ENCODE measurements at regions not wholly inside any gene's neighbourhood (a gene's known extent, or its start where the extent isn't known, plus 50 kb on each side); places are given as distances from the start of the nearest gene placed in this dataset.

DNA sequence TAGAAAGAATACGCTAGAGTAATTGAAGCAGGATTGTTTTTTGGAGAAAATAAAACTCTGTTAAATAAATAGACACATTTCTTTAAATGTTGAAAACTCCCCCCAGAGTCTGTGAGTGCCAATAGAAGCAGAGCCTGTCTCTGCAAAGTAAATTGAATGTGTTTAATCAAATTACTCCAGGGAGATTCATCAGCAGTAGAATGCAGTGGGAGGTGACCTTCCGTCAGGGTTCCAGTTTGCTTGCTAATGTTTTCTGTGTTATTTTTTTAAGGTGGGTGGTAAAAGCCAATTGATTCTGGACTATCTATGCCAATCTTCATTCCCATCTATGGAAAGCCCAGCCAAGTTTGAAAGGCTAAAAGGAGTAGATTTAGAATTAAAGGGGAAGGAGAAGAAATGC is 612.4 kb upstream of the GRM7 start:
- Histone ChIP-seq H3K36me3 (no peaks in the 10 kb centered on the region), H3K4me1 (no peaks in the 10 kb centered on the region), H3K9me3 (no peaks in the 10 kb centered on the region), H3K4me3 (ENCODE audit: low read depth, low read length) (no peak overlapping the region), H3K27me3 (no peaks in the 10 kb centered on the region)
- TF ChIP-seq, protein P1, sequence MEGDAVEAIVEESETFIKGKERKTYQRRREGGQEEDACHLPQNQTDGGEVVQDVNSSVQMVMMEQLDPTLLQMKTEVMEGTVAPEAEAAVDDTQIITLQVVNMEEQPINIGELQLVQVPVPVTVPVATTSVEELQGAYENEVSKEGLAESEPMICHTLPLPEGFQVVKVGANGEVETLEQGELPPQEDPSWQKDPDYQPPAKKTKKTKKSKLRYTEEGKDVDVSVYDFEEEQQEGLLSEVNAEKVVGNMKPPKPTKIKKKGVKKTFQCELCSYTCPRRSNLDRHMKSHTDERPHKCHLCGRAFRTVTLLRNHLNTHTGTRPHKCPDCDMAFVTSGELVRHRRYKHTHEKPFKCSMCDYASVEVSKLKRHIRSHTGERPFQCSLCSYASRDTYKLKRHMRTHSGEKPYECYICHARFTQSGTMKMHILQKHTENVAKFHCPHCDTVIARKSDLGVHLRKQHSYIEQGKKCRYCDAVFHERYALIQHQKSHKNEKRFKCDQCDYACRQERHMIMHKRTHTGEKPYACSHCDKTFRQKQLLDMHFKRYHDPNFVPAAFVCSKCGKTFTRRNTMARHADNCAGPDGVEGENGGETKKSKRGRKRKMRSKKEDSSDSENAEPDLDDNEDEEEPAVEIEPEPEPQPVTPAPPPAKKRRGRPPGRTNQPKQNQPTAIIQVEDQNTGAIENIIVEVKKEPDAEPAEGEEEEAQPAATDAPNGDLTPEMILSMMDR (IDR thresholded peaks at IDR 0.05; ENCODE audit: low read depth, low read length), result no peak
- no peak for DNase-seq

DNA sequence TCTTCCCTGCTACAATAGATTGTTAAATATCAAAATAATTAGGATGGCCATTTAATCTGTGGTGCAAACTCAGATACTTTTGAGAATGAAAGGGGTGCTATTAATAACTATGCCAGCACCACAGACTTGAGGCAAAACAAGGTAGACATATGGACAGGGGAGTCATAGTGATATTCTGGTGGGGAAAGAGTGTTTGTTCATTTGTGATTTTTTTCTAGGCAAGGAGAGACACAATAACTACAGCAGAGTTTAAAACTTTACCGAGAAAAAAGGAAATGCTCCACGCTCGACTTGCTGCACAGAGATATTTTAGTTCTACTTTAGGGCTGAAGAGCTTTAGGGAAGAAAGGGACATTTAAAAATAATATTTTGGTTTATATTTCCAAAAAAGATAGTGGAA is 611.2 kb upstream of the GRM7 start:
- Histone ChIP-seq H3K9me3 (no peaks in the 10 kb centered on the region), H3K4me1 (no peaks in the 10 kb centered on the region), H3K4me3 (ENCODE audit: low read depth, low read length) (no peak overlapping the region), H3K36me3 (no peaks in the 10 kb centered on the region), H3K27me3 (no peaks in the 10 kb centered on the region)
- TF ChIP-seq, protein P1 (IDR thresholded peaks at IDR 0.05; ENCODE audit: low read depth, low read length), result no peak
- no peak for DNase-seq

DNA sequence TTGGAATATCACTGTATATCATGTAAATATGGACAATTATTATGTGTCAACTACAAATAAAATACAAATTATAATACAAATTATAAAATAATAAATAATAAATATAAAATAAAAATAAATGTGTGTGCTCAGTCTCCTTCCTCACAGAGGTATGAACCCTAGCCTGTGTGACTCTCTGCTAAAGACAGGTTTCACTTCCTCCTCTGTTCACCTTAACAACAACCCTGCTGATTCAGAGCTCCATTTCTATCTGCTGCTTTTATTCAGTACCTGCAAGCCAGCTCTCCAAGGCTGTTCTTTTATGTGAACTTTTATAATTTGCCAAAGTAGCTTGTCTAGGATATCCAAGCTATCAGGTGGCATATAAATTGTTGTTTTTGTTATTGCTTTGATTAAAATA is 610.7 kb upstream of the GRM7 start:
- Histone ChIP-seq H3K36me3 (no peaks in the 10 kb centered on the region), H3K27me3 (no peaks in the 10 kb centered on the region), H3K4me1 (no peaks in the 10 kb centered on the region), H3K9me3 (no peaks in the 10 kb centered on the region), H3K4me3 (ENCODE audit: low read depth, low read length) (no peak overlapping the region)
- TF ChIP-seq, protein P1 (IDR thresholded peaks at IDR 0.05; ENCODE audit: low read depth, low read length), result no peak
- no peak for DNase-seq

DNA sequence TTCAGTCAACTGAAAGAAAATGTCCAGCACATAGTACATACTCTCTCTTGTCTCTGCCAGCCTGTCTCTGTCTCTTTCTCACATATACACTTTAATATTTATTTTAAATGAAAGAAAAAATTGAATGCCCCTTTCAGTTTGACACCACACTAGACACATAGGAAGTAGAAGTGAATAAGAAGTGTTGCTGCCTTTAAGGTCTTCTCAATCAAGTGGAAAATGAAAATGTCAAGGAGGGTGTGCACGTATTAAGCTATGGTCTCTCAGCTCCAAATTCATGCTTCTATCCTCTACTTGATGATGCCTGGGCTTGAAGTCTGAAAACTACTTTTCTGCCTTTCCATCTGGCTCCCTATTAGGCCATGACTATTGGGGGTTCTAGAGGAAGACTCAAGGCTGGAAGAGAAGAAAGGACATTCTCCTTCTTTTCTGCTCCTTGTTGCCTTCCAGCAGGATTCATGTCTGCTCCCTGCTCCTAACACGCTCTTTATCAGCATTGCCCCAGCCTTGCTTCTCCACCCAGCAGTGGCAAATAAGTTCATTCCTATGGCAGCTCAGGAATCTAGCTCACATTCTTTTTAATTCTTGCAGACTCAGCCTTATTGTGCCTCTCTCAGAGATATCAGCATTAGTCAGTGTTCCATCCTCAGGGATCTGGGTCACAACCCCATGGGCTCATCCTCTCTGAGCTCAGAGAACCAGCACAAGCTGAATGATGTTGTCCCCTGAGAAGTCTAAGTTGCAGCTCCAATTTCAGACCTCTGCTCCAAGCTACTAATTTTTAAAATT is 609.1 kb upstream of the GRM7 start:
- Histone ChIP-seq H3K9me3 (no peaks in the 10 kb centered on the region), H3K27me3 (no peaks in the 10 kb centered on the region), H3K4me1 (no peaks in the 10 kb centered on the region), H3K36me3 (no peaks in the 10 kb centered on the region), H3K4me3 (ENCODE audit: low read depth, low read length) (no peak overlapping the region)
- TF ChIP-seq, protein P1 (IDR thresholded peaks at IDR 0.05; ENCODE audit: low read depth, low read length), result no peak
- DNase-seq, result no peak

DNA sequence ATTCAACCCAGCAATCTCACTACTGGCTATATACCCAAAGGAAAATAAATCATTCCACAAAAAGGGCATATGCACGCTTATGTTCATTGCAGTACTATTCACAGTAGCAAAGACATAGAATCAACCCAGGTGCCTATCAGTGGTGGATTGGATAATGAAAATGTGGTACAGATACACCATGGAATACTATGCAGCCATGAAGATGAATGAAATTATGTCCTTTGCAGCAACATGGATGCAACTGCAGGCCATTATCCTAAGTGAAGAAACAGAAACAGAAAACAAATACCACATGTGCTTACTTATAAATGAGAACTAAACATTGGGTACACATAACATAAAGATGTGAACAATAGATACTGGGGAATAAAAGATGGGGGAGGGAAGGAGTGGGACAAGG is 606.4 kb upstream of the GRM7 start:
- Histone ChIP-seq H3K9me3 (no peaks in the 10 kb centered on the region), H3K36me3 (no peaks in the 10 kb centered on the region), H3K4me1 (no peaks in the 10 kb centered on the region), H3K27me3 (no peaks in the 10 kb centered on the region), H3K4me3 (ENCODE audit: low read depth, low read length) (no peak overlapping the region)
- TF ChIP-seq, protein P1 (IDR thresholded peaks at IDR 0.05; ENCODE audit: low read depth, low read length), result no peak
- DNase-seq, result no peak

DNA sequence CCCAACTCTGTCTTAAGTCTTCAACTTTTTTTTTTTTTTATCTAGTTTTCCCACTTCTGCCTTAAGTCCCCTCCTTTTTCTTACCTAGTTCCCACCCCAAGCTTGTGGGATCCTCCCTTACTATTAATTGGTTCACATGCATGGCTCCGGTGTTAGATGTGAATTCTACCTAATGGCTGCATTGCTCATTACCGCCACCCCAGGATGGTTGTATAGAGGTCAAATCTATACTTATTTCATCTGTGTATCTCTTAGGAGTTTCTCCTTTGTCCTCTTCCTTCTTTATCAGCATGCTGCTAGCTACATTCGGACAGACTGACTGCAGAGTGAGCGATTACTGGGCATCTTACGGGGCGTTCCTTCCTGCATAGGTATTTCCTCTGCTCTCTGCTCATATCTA is 605.7 kb upstream of the GRM7 start:
- H3K27me3 ChIP-seq, result no peaks in the 10 kb centered on the region
- H3K36me3 ChIP-seq, result no peaks in the 10 kb centered on the region
- DNase-seq, result no peak
- H3K9me3 ChIP-seq, result no peaks in the 10 kb centered on the region
- no peak overlapping the region for H3K4me3 ChIP-seq (ENCODE audit: low read depth, low read length)
- H3K4me1 ChIP-seq, result no peaks in the 10 kb centered on the region
- TF ChIP-seq, protein P1 (IDR thresholded peaks at IDR 0.05; ENCODE audit: low read depth, low read length), result no peak
